Tongue (tissue), 1 donor: ENCODE measurements at regions not wholly inside any gene's neighbourhood (a gene's known extent, or its start where the extent isn't known, plus 50 kb on each side); places are given as distances from the start of the nearest gene placed in this dataset.

Source experiments
- DNase-seq: peaks from one replicate; pipeline ENCODE4 v3.0.0-alpha.2; 2015

DNA sequence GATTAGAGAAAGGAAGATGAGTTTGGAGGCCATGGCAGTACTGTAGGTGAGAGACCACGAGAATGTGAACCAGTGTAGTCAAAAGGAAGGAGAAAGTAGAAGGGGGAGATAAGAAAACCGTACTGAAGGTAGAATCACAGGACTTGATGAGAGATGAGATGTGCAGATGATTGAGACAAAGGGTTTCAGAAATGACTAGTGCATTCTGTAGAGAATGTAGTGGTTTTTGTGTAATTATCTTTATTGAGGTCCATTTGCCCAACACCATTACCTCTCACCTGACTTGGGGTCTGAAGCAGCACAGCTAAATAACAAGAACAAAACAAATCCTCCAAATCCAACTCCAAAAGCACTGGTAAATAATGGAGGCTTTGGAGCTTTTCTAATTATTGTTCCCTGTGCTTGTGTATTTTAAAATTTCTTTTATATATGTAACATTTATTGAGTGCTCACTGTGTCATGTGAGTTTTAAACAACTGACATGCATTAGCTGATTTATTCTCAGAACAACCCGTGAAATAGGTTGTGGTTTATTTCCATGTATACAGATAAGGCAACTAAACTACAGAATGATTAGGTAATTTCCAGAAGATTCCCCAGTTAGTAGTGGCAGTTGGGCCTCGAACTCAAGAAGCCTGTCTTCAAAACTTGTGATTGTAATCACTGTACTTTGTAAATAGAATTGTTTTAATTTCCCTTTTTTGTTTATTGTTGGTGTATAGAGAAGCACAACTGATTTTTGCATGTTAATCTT, 390.0 kb downstream of the AEBP2 start:
- no peak for DNase-seq

DNA sequence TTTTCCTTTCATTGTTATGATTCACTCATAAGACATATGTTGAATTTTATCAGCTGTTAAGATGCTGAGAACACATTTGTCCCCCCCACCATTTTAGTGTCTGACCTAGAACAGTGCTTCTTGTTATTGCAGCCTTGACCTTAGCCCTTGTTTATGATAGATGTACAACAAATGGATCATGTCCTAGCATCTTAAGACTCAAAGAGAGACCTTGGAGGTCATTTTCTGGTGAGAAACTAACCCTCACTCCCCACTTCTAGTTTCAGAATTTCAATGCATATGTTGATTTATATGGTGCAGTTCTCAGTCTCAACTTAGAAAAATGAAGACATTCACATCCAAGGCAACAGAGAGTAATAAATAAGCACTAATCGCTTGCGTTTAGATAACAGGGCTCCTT, 391.2 kb downstream of the AEBP2 start:
- no peak for DNase-seq

DNA sequence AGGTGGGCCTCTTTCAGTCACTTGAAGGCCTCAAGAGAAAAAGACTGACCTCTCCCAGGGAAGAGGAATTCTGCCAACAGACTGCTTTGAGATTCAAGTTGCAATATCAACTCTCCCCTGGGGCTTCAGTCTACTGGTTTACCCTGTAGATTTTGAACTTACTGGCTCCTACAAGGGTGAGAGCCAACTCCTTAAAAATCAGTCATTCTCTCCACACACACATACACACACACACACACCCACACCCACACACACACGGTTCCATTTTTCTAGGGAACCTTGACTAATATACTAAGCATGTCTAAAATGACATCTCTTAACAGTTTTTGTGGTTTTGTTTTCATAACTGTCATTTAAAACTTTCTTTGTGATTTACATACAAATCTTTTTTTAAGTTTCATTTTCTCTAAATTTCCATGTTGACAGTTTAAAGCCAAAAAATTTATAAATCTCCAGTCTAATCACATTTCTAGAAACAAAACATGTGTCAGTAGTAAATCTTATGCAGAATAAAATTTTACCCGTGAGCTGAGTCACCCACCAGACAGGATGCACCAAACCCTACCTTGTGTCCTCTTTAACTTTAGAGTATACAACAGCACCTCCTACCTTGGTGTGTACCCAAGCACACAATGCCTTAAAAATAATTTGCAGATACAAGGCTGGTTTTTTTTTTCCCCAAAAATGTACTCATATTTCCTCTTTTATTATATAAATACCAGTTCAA, 394.6 kb downstream of the AEBP2 start:
- no peak for DNase-seq

DNA sequence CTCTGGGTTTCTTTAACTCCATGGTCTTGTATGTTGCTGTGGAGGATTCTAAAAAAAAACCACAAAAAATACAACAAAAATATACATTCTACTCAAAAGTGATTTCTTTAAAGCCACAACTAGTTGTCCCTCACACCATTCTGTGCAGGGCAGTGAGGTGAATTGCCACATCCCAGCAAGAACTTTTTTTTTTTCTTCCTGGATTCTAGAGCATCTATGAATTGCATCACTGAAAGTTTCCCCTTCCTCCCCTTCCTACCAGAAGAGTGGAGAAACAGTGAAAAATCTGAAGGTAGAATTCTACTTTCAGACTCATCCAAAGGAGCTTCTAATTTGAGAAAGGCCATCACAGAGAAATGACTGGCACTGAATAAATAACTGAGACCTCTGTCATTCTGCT, 395.3 kb downstream of the AEBP2 start:
- DNase-seq, result no peak

DNA sequence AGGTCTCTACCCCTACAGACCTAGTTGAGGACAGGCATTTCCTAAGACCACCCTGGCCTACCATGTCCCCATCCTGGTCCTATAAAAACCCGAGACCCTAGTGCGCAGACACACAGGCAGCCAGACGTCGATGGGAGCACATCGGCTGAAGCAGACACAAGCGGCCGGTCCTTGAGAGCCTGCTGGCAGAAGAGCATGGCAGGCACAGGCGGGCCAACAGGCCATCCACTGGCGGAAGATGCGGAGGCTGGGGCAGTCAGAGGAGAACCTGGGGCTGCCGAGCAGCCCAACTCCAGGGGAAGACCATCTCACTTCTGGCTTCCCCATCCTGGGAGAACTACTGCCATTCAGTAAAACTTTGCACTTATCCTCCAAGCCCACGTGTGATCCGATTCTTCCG, 396.8 kb downstream of the AEBP2 start:
- DNase-seq, result no peak

DNA sequence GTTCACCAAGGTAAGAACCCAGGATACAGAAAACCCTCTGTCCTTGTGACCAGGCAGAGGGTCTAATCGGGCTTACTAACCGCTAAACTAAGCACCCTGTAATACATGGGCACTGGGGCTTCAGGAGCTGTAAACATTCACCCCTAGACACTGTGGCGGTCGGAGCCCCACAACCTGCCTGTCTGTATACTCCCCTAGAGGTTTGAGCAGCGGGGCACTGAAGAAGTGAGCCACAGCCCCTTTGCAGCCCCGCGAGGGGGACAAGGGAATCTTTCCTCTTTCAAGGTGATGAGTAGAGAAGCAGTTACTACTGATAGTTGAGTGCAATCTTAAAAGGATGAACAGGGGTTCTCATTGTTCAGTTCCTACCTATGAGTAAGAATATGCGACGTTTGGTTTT, 397.2 kb downstream of the AEBP2 start:
- no peak for DNase-seq

DNA sequence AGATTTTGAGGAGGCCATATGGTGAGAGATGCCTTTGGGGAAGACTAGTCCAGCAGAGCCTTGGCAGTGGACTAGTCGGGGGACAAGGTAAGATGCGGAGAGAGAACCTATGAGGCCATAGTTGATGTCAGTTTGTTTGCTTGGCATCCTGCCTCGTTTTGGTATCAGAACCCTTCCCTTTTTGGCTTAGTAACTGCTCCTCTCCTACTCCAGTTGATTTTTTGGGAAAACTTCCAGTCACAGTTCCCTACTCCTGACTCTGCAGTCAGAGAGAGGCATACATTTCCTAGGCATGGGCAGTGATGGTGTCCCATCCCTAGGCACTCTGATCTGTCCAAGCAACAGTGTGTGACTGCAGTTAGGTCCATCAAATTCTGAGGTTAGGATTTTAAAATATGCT, 398.3 kb downstream of the AEBP2 start:
- DNase-seq, result no peak

DNA sequence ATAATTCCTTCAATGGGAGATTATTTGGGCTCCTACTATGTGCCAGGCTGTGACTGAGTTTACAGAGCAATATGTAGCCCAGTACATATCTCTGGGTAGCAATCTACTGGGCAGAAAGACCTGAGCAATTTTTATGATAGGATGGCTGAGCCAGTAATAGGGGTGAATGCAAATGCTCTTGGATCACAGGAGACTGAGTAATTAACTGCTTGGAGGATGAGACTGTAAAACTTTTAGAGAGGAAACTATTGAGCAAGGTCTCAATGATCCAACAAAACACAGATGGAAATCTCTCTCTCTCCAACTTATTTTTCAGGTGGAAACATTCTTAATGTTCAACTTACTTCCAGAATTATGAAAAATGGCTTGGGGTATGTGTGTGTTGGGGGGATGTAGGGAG, 402.2 kb downstream of the AEBP2 start:
- DNase-seq, result no peak

DNA sequence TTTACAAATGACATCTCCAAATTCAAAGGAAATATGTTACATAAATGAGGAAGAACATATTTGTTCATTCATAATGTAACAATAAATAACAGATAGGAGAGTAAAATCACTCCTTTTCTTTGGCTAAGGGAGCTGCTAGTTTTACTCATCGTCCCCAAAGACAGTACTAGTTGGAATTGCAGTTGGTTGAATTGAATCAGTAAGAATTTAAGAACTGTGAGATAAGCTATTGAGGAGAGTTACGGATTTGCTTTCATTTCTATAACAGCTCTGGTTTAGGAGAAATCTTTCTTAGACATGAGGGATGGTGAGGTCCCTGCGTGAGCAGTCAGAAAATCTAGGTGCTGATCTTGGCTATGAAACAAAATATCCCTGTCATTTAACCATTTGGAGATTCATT, 402.8 kb downstream of the AEBP2 start:
- no peak for DNase-seq

DNA sequence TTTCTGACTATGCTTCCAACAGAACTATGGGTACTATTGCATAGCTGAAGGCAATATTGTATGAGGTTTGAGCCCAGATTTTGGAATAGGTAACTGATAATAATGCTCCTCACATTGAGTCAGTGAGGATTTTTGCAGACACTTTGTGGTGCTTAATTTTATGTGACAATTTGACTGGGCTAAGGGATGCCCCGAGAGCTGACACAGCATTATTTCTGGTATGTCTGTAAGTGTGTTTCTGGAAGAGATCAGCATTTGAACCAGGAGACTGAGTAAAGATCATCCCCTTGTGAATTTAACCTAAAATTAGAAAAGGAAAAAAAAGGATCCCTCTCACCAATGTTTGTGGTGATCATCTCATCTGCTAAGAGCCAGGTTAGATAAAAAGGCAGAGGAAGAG, 404.9 kb downstream of the AEBP2 start:
- no peak for DNase-seq

DNA sequence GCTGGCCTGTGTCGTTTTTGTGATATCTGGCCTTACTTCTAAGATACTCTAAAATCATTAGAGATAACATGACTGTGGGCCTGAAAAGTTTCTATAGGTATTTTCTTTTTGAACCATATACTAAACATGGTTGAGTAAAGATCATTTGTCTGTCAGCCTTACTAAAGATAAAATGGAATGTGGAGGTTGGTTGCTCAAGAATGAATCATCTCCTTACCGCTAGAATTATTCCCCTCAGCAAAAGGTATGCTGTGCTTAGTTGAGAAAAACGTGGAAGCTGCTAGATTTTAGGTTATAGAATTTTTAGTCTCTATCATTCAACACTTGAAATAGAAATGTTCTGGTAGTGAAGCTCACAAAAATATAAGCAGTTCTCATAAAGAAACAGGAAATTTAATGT, 407.3 kb downstream of the AEBP2 start:
- DNase-seq, result no peak

DNA sequence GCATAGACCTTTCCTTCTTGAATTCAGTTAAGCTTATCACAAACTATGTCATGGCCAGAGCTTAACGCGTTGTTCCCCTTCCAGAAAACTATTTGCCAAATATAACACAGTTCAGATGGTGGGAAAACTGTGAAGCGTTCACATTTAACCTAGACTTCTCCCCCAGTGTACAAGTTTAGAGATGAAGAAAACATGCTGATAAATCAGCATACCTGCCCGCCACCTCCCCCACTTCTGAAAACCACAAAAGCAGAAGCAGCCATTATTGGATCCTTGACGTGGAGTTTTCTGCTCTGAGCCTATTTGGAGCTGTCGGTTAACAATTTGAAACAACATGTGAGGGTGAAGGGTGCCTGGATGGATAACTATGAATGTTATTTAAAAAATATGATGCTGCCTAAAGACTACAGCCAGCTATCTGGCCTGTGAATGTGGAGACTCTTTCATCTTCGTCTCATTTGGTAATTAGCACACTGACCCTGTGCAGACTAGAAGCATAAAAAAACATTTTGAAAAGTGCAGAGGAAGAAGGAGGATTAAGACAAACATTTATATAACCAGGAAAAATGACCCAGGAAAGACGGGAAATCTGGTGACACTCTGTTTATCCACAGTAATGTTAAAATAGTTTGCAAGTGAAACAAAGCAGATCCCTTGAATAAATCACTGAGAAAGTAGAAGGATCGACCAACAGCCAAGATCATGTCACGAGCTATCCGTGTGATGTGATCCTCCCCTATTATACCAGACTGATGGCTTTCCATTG, 408.2 kb downstream of the AEBP2 start:
- peak; percentile 64 for DNase-seq

DNA sequence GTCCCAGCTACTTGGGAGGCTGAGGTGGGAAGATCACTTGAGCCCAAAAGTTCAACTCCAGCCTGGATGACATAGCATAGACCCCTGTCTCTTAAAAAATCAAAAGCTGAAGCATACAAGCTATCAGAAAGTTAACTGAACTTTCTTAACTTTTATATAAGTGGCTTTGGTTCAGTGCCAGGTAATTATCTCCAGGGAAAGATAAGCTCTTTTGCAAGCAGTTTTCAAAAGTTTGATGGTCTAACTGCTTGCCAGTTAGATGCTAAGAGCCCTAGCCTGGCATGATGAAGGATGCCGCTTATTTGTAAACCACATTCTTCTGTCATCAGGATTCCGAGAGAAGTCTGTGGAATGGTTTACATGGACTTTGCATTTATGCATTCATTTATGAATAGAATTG, 409.1 kb downstream of the AEBP2 start:
- DNase-seq, result no peak

DNA sequence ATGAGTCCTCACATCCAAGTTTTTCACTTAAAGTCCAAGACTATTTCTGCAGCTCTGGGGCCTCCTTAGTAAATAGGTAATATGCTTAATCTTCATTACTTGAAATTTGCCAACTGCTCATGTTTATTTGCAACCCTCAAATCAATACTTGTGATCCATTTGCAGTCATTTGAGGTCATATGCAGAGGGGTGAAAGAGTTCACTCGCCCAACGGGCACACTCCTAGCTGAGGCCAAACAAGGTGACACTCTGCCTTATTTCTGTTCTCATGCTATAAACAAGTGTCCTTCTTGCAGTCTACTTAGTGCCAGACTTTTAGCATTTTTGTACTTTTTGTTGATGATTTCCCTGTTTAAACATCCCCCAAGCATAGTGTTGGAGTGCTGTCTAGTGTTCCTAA, 409.9 kb downstream of the AEBP2 start:
- DNase-seq, result no peak

DNA sequence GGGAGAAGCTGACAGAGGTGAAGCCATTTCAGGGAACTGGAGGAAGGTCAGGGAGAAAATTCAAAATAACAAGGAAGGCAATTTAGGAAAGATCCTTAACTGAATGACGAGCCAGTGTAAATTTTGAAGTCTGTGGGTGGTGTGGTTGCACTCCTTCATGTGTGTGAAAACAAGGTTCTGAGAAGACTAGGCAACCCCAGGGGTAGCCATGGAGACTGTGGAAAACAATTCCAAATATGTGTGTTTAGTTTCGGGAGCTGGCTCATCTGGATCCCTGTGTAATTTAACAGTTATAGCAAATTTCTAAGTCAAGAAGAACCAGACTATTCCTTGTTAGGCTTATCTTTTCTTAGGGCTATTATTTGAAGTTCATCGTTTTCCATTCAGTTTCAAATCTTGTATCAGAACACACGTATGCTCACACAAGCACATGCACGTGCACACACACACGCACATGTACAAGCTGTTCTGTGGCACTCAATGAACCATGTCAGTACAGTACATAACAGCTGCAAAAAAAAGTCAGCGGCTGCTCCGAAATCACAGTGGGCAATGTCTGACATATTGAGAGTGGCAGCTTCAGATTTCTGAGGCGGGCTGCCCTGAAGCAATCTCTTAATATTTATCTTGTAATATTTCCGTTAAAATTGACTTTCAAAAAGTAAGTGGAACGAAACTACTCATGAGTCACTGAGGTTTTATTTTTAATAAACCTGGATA, 411.2 kb downstream of the AEBP2 start:
- peak; percentile 74 for DNase-seq

DNA sequence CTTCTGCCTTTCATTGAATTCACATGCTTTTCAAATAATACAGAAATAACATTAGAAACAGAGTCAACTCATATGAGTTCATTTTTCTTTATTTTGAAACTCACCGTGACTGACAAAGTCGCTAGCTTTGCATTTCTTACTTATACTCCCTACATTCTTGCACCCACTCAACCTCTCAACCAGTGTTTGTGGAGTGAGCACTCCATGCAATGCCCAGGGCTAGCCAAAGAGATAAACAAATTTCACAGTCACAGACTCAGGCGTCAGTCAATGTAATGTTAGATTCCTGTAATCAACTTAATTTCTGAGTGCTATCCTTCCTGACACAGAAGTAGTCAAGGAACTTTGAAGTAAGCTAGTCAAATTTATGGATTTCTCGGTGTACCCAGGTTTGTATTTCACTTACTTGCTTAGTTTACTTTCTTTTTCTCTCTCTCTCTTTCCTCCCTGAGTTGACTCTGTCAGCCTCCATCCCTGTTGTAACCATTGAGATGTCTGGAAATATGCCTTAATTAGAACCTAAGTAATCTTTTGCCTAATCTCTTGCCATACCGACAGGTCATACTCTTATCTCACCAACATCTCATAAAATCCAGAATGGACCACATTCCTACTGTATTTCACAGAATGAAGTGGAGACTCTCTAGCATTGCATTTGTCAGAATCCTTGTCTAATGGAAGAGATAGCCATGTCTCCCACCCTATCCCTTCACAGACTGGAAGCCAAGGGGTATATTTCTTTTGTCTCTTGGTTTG, 413.0 kb downstream of the AEBP2 start:
- DNase-seq, result no peak

DNA sequence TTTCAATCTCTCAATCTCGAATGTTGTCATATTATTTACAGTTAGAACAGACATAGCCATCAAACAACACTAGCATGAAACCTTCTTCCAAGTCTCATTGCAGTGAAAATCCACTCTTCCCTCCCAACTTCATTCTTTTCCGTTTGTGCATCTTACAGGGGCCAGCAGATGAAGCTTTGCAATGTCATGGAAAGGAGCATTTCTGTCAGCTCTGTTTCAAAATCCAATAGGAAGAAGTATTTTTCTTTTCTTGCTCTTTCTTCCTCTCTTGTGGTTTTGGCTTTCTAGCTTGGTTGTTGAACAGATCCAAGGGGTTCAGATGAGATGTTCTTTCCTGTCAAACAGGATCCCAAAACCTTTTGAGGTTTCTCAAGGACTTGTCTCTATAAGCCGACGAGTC, 416.6 kb downstream of the AEBP2 start:
- DNase-seq, result peak; percentile 51

DNA sequence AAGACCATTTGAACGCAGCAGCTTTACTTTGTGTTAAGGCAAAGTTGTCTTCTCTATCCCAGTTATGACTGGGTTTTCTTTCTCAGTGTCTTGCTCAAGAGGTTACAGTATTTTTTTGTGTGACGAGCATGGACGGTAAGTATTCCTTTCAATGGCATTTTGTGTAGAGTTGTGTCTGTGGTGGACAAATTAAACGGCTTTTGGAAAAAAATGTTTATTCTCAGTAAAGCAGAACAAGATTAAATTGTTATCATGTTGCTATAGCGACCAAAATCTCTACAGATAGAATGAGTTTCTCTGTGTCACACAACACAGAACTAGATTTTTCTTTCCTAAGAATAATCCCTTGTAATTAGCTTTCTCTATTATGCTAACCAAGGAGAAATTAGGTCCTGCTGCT, 417.1 kb downstream of the AEBP2 start:
- DNase-seq, result peak; percentile 54

DNA sequence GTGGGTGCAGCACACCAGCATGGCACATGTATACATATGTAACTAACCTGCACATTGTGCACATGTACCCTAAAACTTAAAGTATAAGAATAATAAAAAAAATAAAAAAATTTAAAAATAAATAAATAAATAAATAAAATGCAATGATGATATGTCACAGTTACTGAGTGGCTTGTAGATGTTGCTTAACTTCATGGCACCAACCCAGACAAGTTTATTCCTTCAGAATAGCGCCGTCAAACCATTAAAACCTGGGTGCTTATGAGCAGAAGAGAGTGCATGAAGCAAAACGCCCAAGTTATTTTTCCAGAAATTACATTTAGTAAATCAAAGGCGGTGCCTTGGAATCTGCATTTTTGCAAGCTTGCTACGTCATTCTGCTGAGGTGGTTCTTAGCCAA, 417.9 kb downstream of the AEBP2 start:
- DNase-seq, result no peak

DNA sequence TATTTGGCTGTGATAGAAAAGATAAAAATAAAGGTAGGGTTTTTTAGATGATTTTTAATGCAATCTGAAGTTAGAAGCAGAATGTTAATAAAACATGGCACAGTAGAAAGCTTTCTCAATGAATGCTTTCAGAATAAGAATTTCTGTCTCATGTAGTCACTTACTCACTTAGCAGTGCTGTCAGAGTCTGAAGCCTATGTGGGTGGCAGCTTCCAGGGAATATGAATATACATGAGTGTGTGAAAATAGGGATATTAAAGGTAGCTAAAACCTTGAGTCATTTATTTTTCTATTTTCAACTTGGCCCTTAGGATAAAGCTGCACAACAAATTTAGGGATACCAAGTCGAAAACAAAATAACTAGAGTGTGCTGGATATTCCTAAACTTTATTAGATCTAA, 427.9 kb downstream of the AEBP2 start:
- no peak for DNase-seq

DNA sequence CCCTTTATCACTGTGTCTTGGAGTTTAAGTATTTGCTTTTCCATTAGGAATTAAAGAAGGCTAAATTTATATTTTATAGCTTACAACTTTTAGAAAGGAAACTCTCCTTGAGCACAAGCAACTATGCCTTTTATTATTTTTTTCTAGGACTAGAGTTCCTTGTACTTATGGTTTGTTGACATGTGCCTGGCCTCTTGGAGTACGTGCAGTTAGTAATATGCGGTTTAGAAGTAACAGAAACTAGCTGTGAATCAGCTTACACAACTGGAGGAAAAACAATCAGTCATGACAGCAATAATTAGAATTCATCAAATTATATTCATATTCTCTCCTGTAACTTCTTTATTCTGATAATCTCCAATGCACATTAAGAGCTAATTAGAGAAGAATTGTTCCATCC, 428.7 kb downstream of the AEBP2 start:
- DNase-seq, result no peak

DNA sequence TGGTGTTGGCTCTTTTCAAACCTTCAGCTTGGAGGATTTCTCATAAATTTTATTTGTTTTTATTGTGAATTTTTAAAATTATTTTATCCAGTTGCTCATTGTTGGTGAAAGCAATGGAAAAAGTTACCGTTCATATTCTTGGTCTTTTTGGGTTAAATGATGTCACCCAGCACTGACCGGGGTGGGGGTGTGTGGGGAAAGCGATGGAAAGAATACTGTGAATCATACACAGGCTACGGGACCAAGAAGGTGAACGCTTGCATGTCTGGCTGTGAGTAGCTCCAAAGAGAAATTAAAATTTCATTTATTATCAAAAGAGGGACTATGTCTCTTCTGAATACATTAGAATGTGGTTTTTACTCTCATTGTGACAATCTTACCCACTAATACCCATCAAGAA, 430.1 kb downstream of the AEBP2 start:
- DNase-seq, result no peak
